ENCODE measurements at regions not wholly inside any gene's neighbourhood (a gene's known extent, or its start where the extent isn't known, plus 50 kb on each side); places are given as distances from the start of the nearest gene placed in this dataset.

DNA sequence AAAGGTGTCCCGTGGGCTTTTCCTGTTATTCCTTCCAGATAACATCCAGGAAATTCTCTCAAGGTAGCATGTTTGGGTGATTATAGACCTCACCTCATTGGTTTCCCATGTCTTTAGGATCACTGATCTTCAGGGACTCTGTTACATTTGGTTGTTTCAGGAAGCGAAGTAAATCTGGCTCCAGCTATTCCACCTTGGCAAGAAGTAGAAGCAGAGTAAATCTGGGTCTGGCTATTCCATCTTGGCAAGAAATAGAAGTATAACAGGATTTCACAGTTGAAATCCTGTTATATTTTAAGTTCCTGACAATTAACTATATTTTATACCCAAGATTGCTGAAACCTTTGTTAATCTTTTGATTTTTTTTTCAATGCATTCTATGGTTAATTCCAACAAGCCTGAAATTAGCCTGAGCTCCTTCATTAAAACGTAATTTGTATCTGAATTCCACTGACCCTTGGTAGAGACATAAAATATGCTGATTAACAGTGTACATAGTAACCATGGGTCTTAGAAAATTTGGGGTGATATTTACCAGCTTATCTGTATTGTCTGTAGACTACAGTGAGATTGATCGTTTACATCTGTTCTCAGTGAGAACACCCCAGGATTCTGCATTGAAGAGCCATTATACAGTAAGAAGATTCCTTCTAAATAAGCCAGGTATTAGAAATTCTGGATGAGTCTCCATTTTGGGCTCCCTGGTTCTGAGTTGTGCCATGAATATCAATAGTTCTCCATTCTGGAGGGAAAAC lies 267.6 kb upstream of the SLITRK6 start:
- dilution Hi-C loops (cut with HindIII; ENCODE audit: low sequenced_read_pairs, unreplicated experiment), result no loop called here
- no peak overlapping the region for H2AFZ ChIP-seq (replicated peaks; ENCODE audit: low read length, poor library complexity)
- POLR2A ChIA-PET (ENCODE audit: unreplicated experiment), result no interaction called here

More for the DNA sequence above, 267.6 kb upstream of the SLITRK6 start:
- no peak overlapping the region for H3K9ac ChIP-seq (ENCODE audit: low read depth, low read length)
- peaks cover 2% of the 10 kb centered on the region; the same call in 1 of the 2 replicates for H3K9me3 ChIP-seq (ENCODE audit: control insufficient read depth, insufficient read depth, low read length)
- H4K5ac ChIP-seq (ENCODE audit: low read depth, low read length), result no peak overlapping the region
- TF ChIP-seq CHD1 (IDR thresholded peaks at IDR 0.05; ENCODE audit: low read depth, low read length) (no peak), ELK1 (IDR thresholded peaks at IDR 0.05; ENCODE audit: borderline replicate concordance, low read depth, low read length) (no peak)
- no peak overlapping the region for H2AK9ac ChIP-seq (replicated peaks; ENCODE audit: low read depth, low read length, poor library complexity)
- no peak overlapping the region for H3K4me3 ChIP-seq (ENCODE audit: insufficient read depth, low read depth, low read length)
- no peaks in the 10 kb centered on the region for H3K4me1 ChIP-seq (ENCODE audit: control insufficient read depth, insufficient read depth, low read length)
- no peaks in the 10 kb centered on the region for H3K27me3 ChIP-seq (ENCODE audit: control insufficient read depth, insufficient read depth, low read length)
- DNase-seq, result no peak
- no CpG with 5 or more reads among the region's 4 CpGs for WGBS, 2 experiments (ENCODE audit: extremely low coverage in 2 of 2, insufficient read length in 1 of 2)
- no peak for ATAC-seq (ENCODE audit: low read depth)
- no peaks in the 10 kb centered on the region for H3K79me1 ChIP-seq (ENCODE audit: low read depth in 1 of 2, low read length in 2 of 2)
- no peak overlapping the region for H3K4ac ChIP-seq (ENCODE audit: low read depth, low read length)
- no peak overlapping the region for H2BK15ac ChIP-seq (ENCODE audit: low read depth, low read length)
- in situ Hi-C loops (cut with MboI; ENCODE audit: low sequenced_read_pairs) (no loop called here), intact Hi-C loops (cut with micrococcal nuclease) (no loop called here)
- no peaks in the 10 kb centered on the region for H4K20me1 ChIP-seq (ENCODE audit: insufficient read depth, low read length)
- H2BK20ac ChIP-seq (ENCODE audit: low read depth, low read length), result no peak overlapping the region
- H3K4me2 ChIP-seq (ENCODE audit: low read depth, low read length), result no peak overlapping the region
- H4K8ac ChIP-seq (ENCODE audit: low read depth in 2 of 2, low read length in 2 of 2), result no peak overlapping the region
- BruUV-seq (replicated peaks), result no TSS peak
- H3K56ac ChIP-seq (ENCODE audit: extremely low read depth, insufficient read depth, low read length), result no peak overlapping the region
- no peak overlapping the region for H2BK120ac ChIP-seq (ENCODE audit: low read depth, low read length)
- H3K23ac ChIP-seq (ENCODE audit: low read depth, low read length), result no peak overlapping the region
- CTCF ChIA-PET, result no interaction called here
- no peak overlapping the region for H2BK5ac ChIP-seq (ENCODE audit: low read depth, low read length, poor library complexity, severe bottlenecking)
- H4K91ac ChIP-seq (ENCODE audit: insufficient read depth, low read depth, low read length), result no peak overlapping the region
- H3K36me3 ChIP-seq (ENCODE audit: control insufficient read depth, insufficient read depth, low read length), result no peaks in the 10 kb centered on the region
- no peak overlapping the region for H2AK5ac ChIP-seq (ENCODE audit: low read depth, low read length)
- no peak overlapping the region for H3K18ac ChIP-seq (ENCODE audit: low read depth, low read length)
- no peaks in the 10 kb centered on the region for H3K9me1 ChIP-seq (ENCODE audit: insufficient read depth, low read length)
- no peak overlapping the region for H3K27ac ChIP-seq (ENCODE audit: insufficient read depth, low read length)
- no peak overlapping the region for H3K14ac ChIP-seq (replicated peaks; ENCODE audit: low read depth, low read length)

Measured in IMR-90 (cell line).